ENCODE measurements at regions not wholly inside any gene's neighbourhood (a gene's known extent, or its start where the extent isn't known, plus 50 kb on each side); places are given as distances from the start of the nearest gene placed in this dataset.
"Not testable (repeated sequence)": the region's sequence is repeated elsewhere in the genome, so short reads cannot be mapped to it uniquely, and the experiment has no call there.

DNA sequence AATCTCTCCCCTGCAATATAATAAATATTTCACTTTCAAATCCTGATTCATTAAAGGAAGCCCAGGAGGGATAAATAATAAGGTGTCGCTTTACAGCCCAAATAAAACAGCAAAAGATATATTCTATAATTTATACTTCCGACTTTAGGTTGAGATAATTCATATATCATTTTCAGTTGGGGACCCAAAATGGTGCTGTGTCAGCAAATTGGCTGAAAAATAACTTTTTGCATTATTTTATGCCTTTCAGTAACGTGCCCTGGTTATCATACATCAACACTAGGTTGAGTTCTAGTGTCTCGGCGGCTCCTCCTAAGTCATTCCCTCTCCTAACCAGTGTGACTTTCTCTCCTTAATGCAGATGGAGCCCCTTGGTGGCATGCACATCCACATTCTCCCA, 278.2 kb downstream of the NXPE2 start:
- no peak overlapping the region for H3K27ac ChIP-seq (ENCODE audit: low read depth, low read length)
- no peak overlapping the region for H2AFZ ChIP-seq (ENCODE audit: low read depth, low read length)
- H3K4me1 ChIP-seq (ENCODE audit: insufficient read depth, low read length) = no peaks in the 10 kb centered on the region
- no peak for TF ChIP-seq EZH2 (IDR thresholded peaks at IDR 0.05; ENCODE audit: insufficient read depth, low read length)
- TF ChIP-seq, protein P1, sequence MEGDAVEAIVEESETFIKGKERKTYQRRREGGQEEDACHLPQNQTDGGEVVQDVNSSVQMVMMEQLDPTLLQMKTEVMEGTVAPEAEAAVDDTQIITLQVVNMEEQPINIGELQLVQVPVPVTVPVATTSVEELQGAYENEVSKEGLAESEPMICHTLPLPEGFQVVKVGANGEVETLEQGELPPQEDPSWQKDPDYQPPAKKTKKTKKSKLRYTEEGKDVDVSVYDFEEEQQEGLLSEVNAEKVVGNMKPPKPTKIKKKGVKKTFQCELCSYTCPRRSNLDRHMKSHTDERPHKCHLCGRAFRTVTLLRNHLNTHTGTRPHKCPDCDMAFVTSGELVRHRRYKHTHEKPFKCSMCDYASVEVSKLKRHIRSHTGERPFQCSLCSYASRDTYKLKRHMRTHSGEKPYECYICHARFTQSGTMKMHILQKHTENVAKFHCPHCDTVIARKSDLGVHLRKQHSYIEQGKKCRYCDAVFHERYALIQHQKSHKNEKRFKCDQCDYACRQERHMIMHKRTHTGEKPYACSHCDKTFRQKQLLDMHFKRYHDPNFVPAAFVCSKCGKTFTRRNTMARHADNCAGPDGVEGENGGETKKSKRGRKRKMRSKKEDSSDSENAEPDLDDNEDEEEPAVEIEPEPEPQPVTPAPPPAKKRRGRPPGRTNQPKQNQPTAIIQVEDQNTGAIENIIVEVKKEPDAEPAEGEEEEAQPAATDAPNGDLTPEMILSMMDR (IDR thresholded peaks at IDR 0.05; ENCODE audit: insufficient read depth, low read depth, low read length) = no peak
- H3K36me3 ChIP-seq (ENCODE audit: insufficient read depth, low read length) = no peaks in the 10 kb centered on the region
- no peaks in the 10 kb centered on the region for H3K79me2 ChIP-seq (ENCODE audit: insufficient read depth, low read length)
- Mint-ChIP-seq H3K27ac (ENCODE audit: unreplicated experiment) (no peak overlapping the region), H3K27me3 (ENCODE audit: low read depth, unreplicated experiment) (peaks cover 8% of the 10 kb centered on the region), H3K36me3 (ENCODE audit: low read depth, unreplicated experiment) (no peaks in the 10 kb centered on the region), H3K4me1 (ENCODE audit: low read depth, unreplicated experiment) (no peaks in the 10 kb centered on the region), H3K4me3 (ENCODE audit: unreplicated experiment) (no peak overlapping the region), H3K9me3 (ENCODE audit: unreplicated experiment) (no peaks in the 10 kb centered on the region)
- H3K9ac ChIP-seq (ENCODE audit: low read length) = no peak overlapping the region
- H3K4me3 ChIP-seq (ENCODE audit: insufficient read depth, low read depth, low read length) = no peak overlapping the region
- H4K20me1 ChIP-seq (ENCODE audit: insufficient read depth, low read length) = no peaks in the 10 kb centered on the region
- no peaks in the 10 kb centered on the region for H3K9me3 ChIP-seq (ENCODE audit: insufficient read depth, low read depth, low read length)
- no peaks in the 10 kb centered on the region for H3K27me3 ChIP-seq (ENCODE audit: insufficient read depth, low read length)
- DNase-seq (ENCODE audit: low read depth) (no peak), FAIRE-seq (no peak)
- H3K4me2 ChIP-seq (ENCODE audit: low read length) = no peak overlapping the region

DNA sequence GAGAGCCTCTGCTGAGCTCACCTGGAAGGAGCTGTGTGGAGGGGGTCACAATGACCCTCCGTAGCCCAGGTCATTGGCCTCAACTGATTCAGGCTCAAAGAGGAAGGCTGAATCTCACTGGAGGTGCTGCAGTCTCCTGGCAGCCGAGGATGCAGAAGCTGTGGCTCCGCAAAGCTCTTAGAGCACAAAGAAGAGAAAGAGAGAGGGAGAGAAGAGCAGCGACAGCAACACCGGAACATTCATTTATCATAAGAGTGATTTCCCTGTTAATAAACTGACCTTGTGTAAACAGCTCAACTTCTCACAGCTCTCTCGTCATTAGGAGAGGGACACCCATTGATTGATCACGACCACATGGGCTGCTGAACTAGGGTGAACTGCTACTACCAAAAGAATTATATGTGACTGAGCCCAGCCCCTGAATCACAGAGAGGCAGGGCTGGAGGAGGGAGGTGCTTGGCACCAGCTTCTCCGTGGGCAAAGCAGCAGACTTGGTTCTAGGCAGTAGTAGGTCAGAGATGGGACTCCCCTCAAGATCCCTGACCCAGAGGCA, 281.7 kb downstream of the NXPE2 start:
- no peak for DNase-seq (ENCODE audit: low read depth)
- Histone ChIP-seq H3K9me3 (ENCODE audit: insufficient read depth, low read depth, low read length) (no peaks in the 10 kb centered on the region), H3K36me3 (ENCODE audit: insufficient read depth, low read length) (no peaks in the 10 kb centered on the region), H3K4me1 (ENCODE audit: insufficient read depth, low read length) (no peaks in the 10 kb centered on the region), H3K27me3 (ENCODE audit: insufficient read depth, low read length) (no peaks in the 10 kb centered on the region), H3K27ac (ENCODE audit: low read depth, low read length) (no peak overlapping the region), H3K9ac (ENCODE audit: low read length) (no peak overlapping the region), H3K4me2 (ENCODE audit: low read length) (no peak overlapping the region), H4K20me1 (ENCODE audit: insufficient read depth, low read length) (no peaks in the 10 kb centered on the region), H3K79me2 (ENCODE audit: insufficient read depth, low read length) (no peaks in the 10 kb centered on the region), H3K4me3 (ENCODE audit: insufficient read depth, low read depth, low read length) (no peak overlapping the region), H2AFZ (ENCODE audit: low read depth, low read length) (no peak overlapping the region)
- TF ChIP-seq EZH2 (IDR thresholded peaks at IDR 0.05; ENCODE audit: insufficient read depth, low read length) = no peak
- TF ChIP-seq, protein P1 (IDR thresholded peaks at IDR 0.05; ENCODE audit: insufficient read depth, low read depth, low read length) = no peak
- Mint-ChIP-seq H3K27ac (ENCODE audit: unreplicated experiment) (no peak overlapping the region), H3K9me3 (ENCODE audit: unreplicated experiment) (no peaks in the 10 kb centered on the region), H3K27me3 (ENCODE audit: low read depth, unreplicated experiment) (peaks cover 11% of the 10 kb centered on the region), H3K4me1 (ENCODE audit: low read depth, unreplicated experiment) (no peaks in the 10 kb centered on the region), H3K36me3 (ENCODE audit: low read depth, unreplicated experiment) (no peaks in the 10 kb centered on the region), H3K4me3 (ENCODE audit: unreplicated experiment) (no peak overlapping the region)
- FAIRE-seq = no peak

GRCh38 chr11:114960819-114961218, 282.5 kb downstream of the NXPE2 start:
- not testable (repeated sequence) for H3K9me3 Mint-ChIP-seq (ENCODE audit: unreplicated experiment); H4K20me1 ChIP-seq (ENCODE audit: insufficient read depth, low read length); H3K9me3 ChIP-seq (ENCODE audit: insufficient read depth, low read depth, low read length); H3K27ac ChIP-seq (ENCODE audit: low read depth, low read length); DNase-seq (ENCODE audit: low read depth); H3K36me3 ChIP-seq (ENCODE audit: insufficient read depth, low read length); H3K4me3 ChIP-seq (ENCODE audit: insufficient read depth, low read depth, low read length); H2AFZ ChIP-seq (ENCODE audit: low read depth, low read length); H3K4me1 Mint-ChIP-seq (ENCODE audit: low read depth, unreplicated experiment); H3K4me1 ChIP-seq (ENCODE audit: insufficient read depth, low read length); H3K27ac Mint-ChIP-seq (ENCODE audit: unreplicated experiment); H3K4me3 Mint-ChIP-seq (ENCODE audit: unreplicated experiment); H3K36me3 Mint-ChIP-seq (ENCODE audit: low read depth, unreplicated experiment); H3K79me2 ChIP-seq (ENCODE audit: insufficient read depth, low read length); H3K27me3 ChIP-seq (ENCODE audit: insufficient read depth, low read length); H3K4me2 ChIP-seq (ENCODE audit: low read length); H3K9ac ChIP-seq (ENCODE audit: low read length); FAIRE-seq
- H3K27me3 Mint-ChIP-seq (ENCODE audit: low read depth, unreplicated experiment) = peaks cover 14% of the 10 kb centered on the region

All from astrocyte (in vitro differentiated cells and primary cell).